SK-N-SH treated with all-trans-retinoic acid at 6 μM for 48 hours (cell line): ENCODE measurements at regions not wholly inside any gene's neighbourhood (a gene's known extent, or its start where the extent isn't known, plus 50 kb on each side); places are given as distances from the start of the nearest gene placed in this dataset.

Experiments used
- CREB5 ChIP-seq: fragments of 250-450 bp; sonication (Bioruptor Pico); IDR thresholded peaks from 2 replicates; pipeline ENCODE4 v1.5.1; 2020; ENCODE audit warnings: low read depth, mild to moderate bottlenecking, moderate library complexity
- ESRRG ChIP-seq: fragments of 250-450 bp; sonication (Bioruptor Pico); IDR thresholded peaks from 2 replicates; pipeline ENCODE4 v1.6.1; 2021; ENCODE audit warnings: mild to moderate bottlenecking
- ISL1 ChIP-seq: fragments of 250-450 bp; sonication (Bioruptor Pico); IDR thresholded peaks from 2 replicates; pipeline ENCODE4 v2.1.2; 2022; ENCODE audit warnings: mild to moderate bottlenecking, moderate library complexity
- OSR1 ChIP-seq: fragments of 250-450 bp; sonication (Bioruptor Pico); IDR thresholded peaks from 2 replicates; pipeline ENCODE4 v1.8.0; 2022; ENCODE audit warnings: moderate library complexity, mild to moderate bottlenecking, inconsistent platforms
- PATZ1 ChIP-seq: fragments of 250-450 bp; sonication (Bioruptor Pico); IDR thresholded peaks from 2 replicates; pipeline ENCODE4 v1.8.0; 2020; ENCODE audit warnings: mild to moderate bottlenecking, moderate library complexity, borderline replicate concordance
- RARB ChIP-seq: fragments of 250-450 bp; sonication (Bioruptor Pico); IDR thresholded peaks from 2 replicates; pipeline ENCODE4 v1.8.0; 2021; ENCODE audit warnings: mild to moderate bottlenecking, moderate library complexity
- ZC3H10 ChIP-seq: fragments of 250-450 bp; sonication (Bioruptor Pico); IDR thresholded peaks from 2 replicates; pipeline ENCODE4 v1.5.1; 2021; ENCODE audit warnings: mild to moderate bottlenecking, moderate library complexity
- ZFP30 ChIP-seq: fragments of 450-650 bp; formaldehyde crosslinking; IDR thresholded peaks from 2 replicates; pipeline ENCODE4 v1.5.0; 2022; ENCODE audit warnings: mild to moderate bottlenecking, moderate library complexity
- ZNF565 ChIP-seq: fragments of 450-650 bp; formaldehyde crosslinking; conservative IDR thresholded peaks from 2 replicates; pipeline ENCODE4 v1.5.0; 2020; ENCODE audit warnings: low read depth, mild to moderate bottlenecking, moderate library complexity

- TF ChIP-seq ZNF565 = no peak
- no peak for TF ChIP-seq ESRRG
- TF ChIP-seq RARB (CRISPR knock-in tag) = no peak
- no peak for TF ChIP-seq CREB5 (CRISPR knock-in tag)
- no peak for TF ChIP-seq PATZ1
- TF ChIP-seq ZFP30 = no peak
- no peak for TF ChIP-seq OSR1 (CRISPR knock-in tag)
- no peak for TF ChIP-seq ZC3H10
- no peak for TF ChIP-seq ISL1 (CRISPR knock-in tag)
Observed at GRCh38 chr3:31196881-31197364, 302.5 kb upstream of the GADL1 start.
